ENCODE measurements at regions not wholly inside any gene's neighbourhood (a gene's known extent, or its start where the extent isn't known, plus 50 kb on each side); places are given as distances from the start of the nearest gene placed in this dataset.

GRCh38 chr1:187631984-187632383 lies 803.2 kb downstream of the PLA2G4A start:
- TF ChIP-seq CTCF (IDR thresholded peaks at IDR 0.05) (no peak), HOXA7 (CRISPR knock-in tag; IDR thresholded peaks at IDR 0.05) (no peak)

Data from A549 (cell line).